Neuronal stem cell (in vitro differentiated cells): ENCODE measurements at regions not wholly inside any gene's neighbourhood (a gene's known extent, or its start where the extent isn't known, plus 50 kb on each side); places are given as distances from the start of the nearest gene placed in this dataset.

Source experiments
- DNase-seq: peaks from one replicate; pipeline ENCODE4 v3.0.0-alpha.2; 2013; ENCODE audit warnings: low spot score
- H2AFZ ChIP-seq: one replicate; pipeline ENCODE4 v1.6.1; 2013; ENCODE audit warnings: mild to moderate bottlenecking, low read length, inconsistent platforms
- H2AK5ac ChIP-seq: 2 replicates; pipeline ENCODE4 v1.6.1; 2013; ENCODE audit warnings: low read depth, mild to moderate bottlenecking, inconsistent platforms, low read length, moderate library complexity, mixed read lengths
- H2BK120ac ChIP-seq: 2 replicates; pipeline ENCODE4 v1.6.1; 2013; ENCODE audit warnings: low read depth, mild to moderate bottlenecking, inconsistent platforms, low read length, moderate library complexity, mixed read lengths
- H2BK12ac ChIP-seq: one replicate; pipeline ENCODE4 v1.6.1; 2013; ENCODE audit warnings: low read length, inconsistent platforms
- H2BK15ac ChIP-seq: 2 replicates; pipeline ENCODE4 v1.6.1; 2013; ENCODE audit warnings: mild to moderate bottlenecking, low read length, inconsistent platforms, mixed read lengths
- H2BK5ac ChIP-seq: one replicate; pipeline ENCODE4 v1.6.1; 2013; ENCODE audit warnings: inconsistent platforms, mild to moderate bottlenecking, low read length, moderate library complexity
- H3K14ac ChIP-seq: one replicate; pipeline ENCODE4 v1.6.1; 2013; ENCODE audit warnings: low read length, inconsistent platforms
- H3K18ac ChIP-seq: 2 replicates; pipeline ENCODE4 v1.6.1; 2013; ENCODE audit warnings: low read length, inconsistent platforms
- H3K23ac ChIP-seq: 2 replicates; pipeline ENCODE4 v1.6.1; 2013; ENCODE audit warnings: low read depth, mild to moderate bottlenecking, mixed read lengths, low read length, inconsistent platforms; ENCODE audit not compliant: poor library complexity
- H3K27ac ChIP-seq: replicated peaks from 3 replicates; pipeline ENCODE4 v1.5.1; 2013; ENCODE audit warnings: low read length, inconsistent platforms
- H3K27me3 ChIP-seq, 3 experiments: 2 replicates each; pipeline ENCODE4 v1.6.1; 2013; ENCODE audit warnings: low read length in 3 of 3, mild to moderate bottlenecking in 2 of 3, inconsistent platforms in 1 of 3, low read depth in 1 of 3, mixed read lengths in 1 of 3, moderate library complexity in 1 of 3; ENCODE audit not compliant: control insufficient read depth in 3 of 3, insufficient read depth in 3 of 3
- H3K36me3 ChIP-seq, 2 donors: replicated peaks in 1 of 2; 2 replicates each; pipeline ENCODE4 v1.6.1; 2013; ENCODE audit warnings: low read length in 2 of 2; ENCODE audit not compliant: control insufficient read depth in 2 of 2, insufficient read depth in 2 of 2
- H3K4ac ChIP-seq: 2 replicates; pipeline ENCODE4 v1.6.1; 2013; ENCODE audit warnings: inconsistent platforms, mild to moderate bottlenecking, low read length, moderate library complexity
- H3K4me1 ChIP-seq, 2 donors: 1 replicate in 1 of 2; 2 replicates in 1 of 2; pipeline ENCODE4 v1.6.1; 2013; ENCODE audit warnings: low read length in 2 of 2, low read depth in 1 of 2; ENCODE audit not compliant: control insufficient read depth in 2 of 2, insufficient read depth in 1 of 2
- H3K4me2 ChIP-seq: one replicate; pipeline ENCODE4 v1.6.1; 2013; ENCODE audit warnings: mild to moderate bottlenecking, low read length, inconsistent platforms; ENCODE audit not compliant: insufficient read depth, poor library complexity, severe bottlenecking
- H3K4me3 ChIP-seq, 2 donors: 2 replicates each; pipeline ENCODE4 v1.5.1; 2013; ENCODE audit warnings: low read length in 2 of 2, mild to moderate bottlenecking in 2 of 2, inconsistent platforms in 1 of 2, moderate library complexity in 1 of 2
- H3K79me1 ChIP-seq: one replicate; pipeline ENCODE4 v1.6.1; 2013; ENCODE audit warnings: low read depth, mild to moderate bottlenecking, inconsistent platforms, low read length, moderate library complexity
- H3K9ac ChIP-seq: one replicate; pipeline ENCODE4 v1.6.1; 2013; ENCODE audit warnings: mild to moderate bottlenecking, low read depth, low read length, inconsistent platforms; ENCODE audit not compliant: poor library complexity
- H3K9me3 ChIP-seq, 2 donors: replicated peaks in 1 of 2; 2 replicates each; pipeline versions ENCODE3 to v1.6.1; 2013; ENCODE audit warnings: low read length in 2 of 2, mild to moderate bottlenecking in 2 of 2, inconsistent platforms in 1 of 2, low read depth in 1 of 2, mixed read lengths in 1 of 2, moderate library complexity in 1 of 2; ENCODE audit not compliant: control insufficient read depth in 2 of 2, insufficient read depth in 1 of 2
- H4K8ac ChIP-seq: one replicate; pipeline ENCODE4 v1.6.1; 2013; ENCODE audit warnings: low read depth, mild to moderate bottlenecking, inconsistent platforms, low read length, moderate library complexity
- H4K91ac ChIP-seq: one replicate; pipeline ENCODE4 v1.6.1; 2013; ENCODE audit warnings: low read length, low read depth, mild to moderate bottlenecking, inconsistent platforms; ENCODE audit not compliant: poor library complexity
- WGBS, 2 donors: extraction: QIAGEN DNeasy Blood & Tissue Kit; methylation state at CpG; one replicate each; pipeline ENCODE4 v1.1.7; 2013; ENCODE audit warnings: missing lambda C conversion rate in 2 of 2, mixed read lengths in 1 of 2; ENCODE audit not compliant: insufficient read length in 2 of 2, insufficient replicate concordance in 1 of 2; ENCODE audit errors: extremely low coverage in 2 of 2; 5-methylcytosine and 5-hydroxymethylcytosine counted together

DNA sequence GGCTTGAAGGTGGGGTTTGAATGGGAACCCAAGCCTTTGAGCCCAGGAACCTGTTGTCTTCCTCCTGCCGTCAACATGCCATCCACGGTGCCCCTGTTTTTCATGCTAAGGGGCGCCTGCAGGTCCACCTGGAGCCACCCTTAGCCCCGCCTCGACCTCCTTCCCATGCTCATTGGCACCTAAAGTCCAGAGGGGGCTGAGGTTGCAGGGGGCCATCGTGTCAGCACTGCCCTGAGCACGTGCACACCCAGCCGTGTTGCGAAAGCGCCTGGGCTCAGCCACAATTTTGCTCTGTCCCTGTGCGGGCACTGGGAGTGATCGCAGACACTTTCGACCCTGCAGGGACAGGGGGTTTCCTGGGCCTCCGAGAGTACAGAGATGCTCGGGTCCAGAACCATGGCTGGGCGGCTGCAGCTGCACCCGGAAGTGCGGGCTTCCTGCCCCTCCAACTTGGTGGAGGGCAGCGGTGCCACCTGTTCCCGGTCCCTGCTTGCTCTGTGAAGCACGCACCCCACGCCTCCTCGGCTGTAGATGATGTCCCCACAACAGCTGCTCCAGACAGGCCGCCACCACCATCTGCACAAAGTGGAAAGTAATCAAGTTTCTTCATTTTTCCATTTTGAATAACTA is 454.7 kb downstream of the CDH8 start:
- Histone ChIP-seq H2BK120ac (no peak overlapping the region), H3K4me1 (no peaks in the 10 kb centered on the region), H3K27me3 (no peaks in the 10 kb centered on the region), H2AFZ (no peak overlapping the region), H2BK12ac (no peak overlapping the region), H3K4me2 (no peak overlapping the region), H4K8ac (no peak overlapping the region), H3K27ac (no peak overlapping the region), H3K79me1 (no peaks in the 10 kb centered on the region), H2BK5ac (no peak overlapping the region), H3K4me3 (no peak overlapping the region), H3K18ac (peak overlapping the region; percentile 90), H3K9me3 (no peaks in the 10 kb centered on the region), H3K9ac (peak overlapping the region; percentile 70), H2AK5ac (peak overlapping the region; percentile 70), H3K14ac (no peak overlapping the region), H3K23ac (no peak overlapping the region), H3K36me3 (no peaks in the 10 kb centered on the region), H2BK15ac (no peak overlapping the region), H3K4ac (no peak overlapping the region), H4K91ac (no peak overlapping the region)
- WGBS, 2 donors, result no CpG with 5 or more reads among the region's 24 CpGs
- DNase-seq, result no peak

- Histone ChIP-seq H3K18ac (peak overlapping the region; percentile 77), H3K79me1 (no peaks in the 10 kb centered on the region), H3K27ac (no peak overlapping the region), H3K23ac (peak overlapping the region; percentile 59), H3K9me3 (peaks cover 0 to 4% of the 10 kb centered on the region in 2 donors), H3K4ac (no peak overlapping the region), H2BK120ac (no peak overlapping the region), H4K8ac (no peak overlapping the region), H3K9ac (peak overlapping the region; percentile 76), H2AK5ac (peak overlapping the region; percentile 69), H3K4me1 (no peaks in the 10 kb centered on the region), H2BK12ac (peak overlapping the region; percentile 67), H4K91ac (no peak overlapping the region), H3K14ac (peak overlapping the region; percentile 78), H3K4me2 (no peak overlapping the region), H3K4me3 (peak overlapping the region in 1 of 2 donors; percentile 46), H3K27me3 (no peaks in the 10 kb centered on the region), H2AFZ (no peak overlapping the region), H3K36me3 (no peaks in the 10 kb centered on the region), H2BK15ac (no peak overlapping the region), H2BK5ac (no peak overlapping the region)
- no CpG with 5 or more reads among the region's 17 CpGs for WGBS, 2 donors
- DNase-seq, result no peak
These were observed 455.7 kb downstream of the CDH8 start for GRCh38 chr16:61580579-61580978.

GRCh38 chr16:61579195-61579594 is 457.0 kb downstream of the CDH8 start:
- DNase-seq, result no peak
- H2AFZ ChIP-seq, result no peak overlapping the region
- no peak overlapping the region for H3K4ac ChIP-seq
- H3K18ac ChIP-seq, result no peak overlapping the region
- H3K14ac ChIP-seq, result no peak overlapping the region
- no peak overlapping the region for H3K4me2 ChIP-seq
- no peaks in the 10 kb centered on the region for H3K27me3 ChIP-seq
- no peak overlapping the region for H2BK120ac ChIP-seq
- H2BK5ac ChIP-seq, result no peak overlapping the region
- no peak overlapping the region for H2AK5ac ChIP-seq
- no CpG with 5 or more reads among the region's 2 CpGs for WGBS, 2 donors
- no peak overlapping the region for H2BK12ac ChIP-seq
- H3K9ac ChIP-seq, result no peak overlapping the region
- H2BK15ac ChIP-seq, result no peak overlapping the region
- H3K9me3 ChIP-seq, result peaks cover 0 to 4% of the 10 kb centered on the region in 2 donors
- no peak overlapping the region for H3K27ac ChIP-seq
- H3K4me3 ChIP-seq, result no peak overlapping the region
- no peak overlapping the region for H4K8ac ChIP-seq
- no peaks in the 10 kb centered on the region for H3K79me1 ChIP-seq
- no peak overlapping the region for H3K23ac ChIP-seq
- H4K91ac ChIP-seq, result no peak overlapping the region
- no peaks in the 10 kb centered on the region for H3K4me1 ChIP-seq
- no peaks in the 10 kb centered on the region for H3K36me3 ChIP-seq

DNA sequence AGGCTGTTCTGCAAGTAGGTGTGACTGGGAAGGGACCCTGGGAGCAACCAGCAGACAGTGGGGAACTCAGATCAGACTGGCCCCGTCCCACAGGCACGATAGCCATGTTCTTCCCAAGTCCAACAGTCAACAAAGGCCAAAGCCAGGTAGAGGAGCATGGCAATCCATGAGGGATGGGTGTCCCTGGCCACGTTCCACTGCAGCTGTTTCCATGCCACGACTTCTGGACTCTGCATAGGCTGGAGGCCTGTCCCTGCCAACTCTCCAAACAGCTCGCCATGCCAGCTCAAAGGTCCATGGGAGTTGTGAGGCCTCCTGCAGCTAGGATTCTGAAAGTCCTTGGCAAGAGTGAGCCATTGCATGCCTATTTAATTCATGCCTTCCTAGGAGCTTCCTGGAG is 459.8 kb downstream of the CDH8 start:
- Histone ChIP-seq H3K4me2 (no peak overlapping the region), H2BK5ac (peak overlapping the region; percentile 35), H4K91ac (no peak overlapping the region), H3K36me3 (no peaks in the 10 kb centered on the region), H2AFZ (peak overlapping the region; percentile 23), H2BK12ac (no peak overlapping the region), H3K79me1 (no peaks in the 10 kb centered on the region), H2BK15ac (no peak overlapping the region), H3K9ac (no peak overlapping the region), H4K8ac (no peak overlapping the region), H3K4me1 (no peaks in the 10 kb centered on the region), H3K14ac (no peak overlapping the region), H2AK5ac (peak overlapping the region; percentile 27), H3K27me3 (no peaks in the 10 kb centered on the region), H3K9me3 (peaks cover 0 to 4% of the 10 kb centered on the region in 2 donors), H3K4ac (no peak overlapping the region), H3K4me3 (no peak overlapping the region), H3K27ac (no peak overlapping the region), H3K23ac (peak overlapping the region; percentile 56), H2BK120ac (no peak overlapping the region), H3K18ac (peak overlapping the region; percentile 15)
- DNase-seq, result no peak
- no CpG with 5 or more reads among the region's 5 CpGs for WGBS, 2 donors
